ENCODE measurements at regions not wholly inside any gene's neighbourhood (a gene's known extent, or its start where the extent isn't known, plus 50 kb on each side); places are given as distances from the start of the nearest gene placed in this dataset.
"Not testable (repeated sequence)": the region's sequence is repeated elsewhere in the genome, so short reads cannot be mapped to it uniquely, and the experiment has no call there.

GRCh38 chr3:39668420-39668819 lies 141.0 kb upstream of the MYRIP start:
- TF ChIP-seq CTCF (conservative IDR thresholded peaks at IDR 0.05; ENCODE audit: control insufficient read depth, insufficient read depth, low read depth, low read length), result peak; percentile 83
- DNase-seq (ENCODE audit: low read depth), result peak; percentile 72
- no peak overlapping the region for H3K4me3 ChIP-seq (ENCODE audit: control insufficient read depth, low read depth, low read length)

- no peak for TF ChIP-seq CTCF (conservative IDR thresholded peaks at IDR 0.05; ENCODE audit: control insufficient read depth, insufficient read depth, low read depth, low read length)
- no peak overlapping the region for H3K4me3 ChIP-seq (ENCODE audit: control insufficient read depth, low read depth, low read length)
- DNase-seq (ENCODE audit: low read depth), result peak; percentile 77
Observed at GRCh38 chr3:39671116-39671515, 138.3 kb upstream of the MYRIP start.

GRCh38 chr3:39671600-39671999 lies 137.8 kb upstream of the MYRIP start:
- peak; percentile 17 for DNase-seq (ENCODE audit: low read depth)
- no peak overlapping the region for H3K4me3 ChIP-seq (ENCODE audit: control insufficient read depth, low read depth, low read length)
- TF ChIP-seq CTCF (conservative IDR thresholded peaks at IDR 0.05; ENCODE audit: control insufficient read depth, insufficient read depth, low read depth, low read length), result no peak

- DNase-seq (ENCODE audit: low read depth), result peak; percentile 26
- no peak for TF ChIP-seq CTCF (conservative IDR thresholded peaks at IDR 0.05; ENCODE audit: control insufficient read depth, insufficient read depth, low read depth, low read length)
- H3K4me3 ChIP-seq (ENCODE audit: control insufficient read depth, low read depth, low read length), result no peak overlapping the region
Observed at GRCh38 chr3:39705351-39705900, 104.0 kb upstream of the MYRIP start.

- H3K4me3 ChIP-seq (ENCODE audit: control insufficient read depth, low read depth, low read length), result no peak overlapping the region
- DNase-seq (ENCODE audit: low read depth), result peak; percentile 57
- TF ChIP-seq CTCF (conservative IDR thresholded peaks at IDR 0.05; ENCODE audit: control insufficient read depth, insufficient read depth, low read depth, low read length), result peak; percentile 75
Observed at GRCh38 chr3:39707314-39707909, 102.0 kb upstream of the MYRIP start.

GRCh38 chr3:39712413-39713048 lies 96.9 kb upstream of the MYRIP start:
- no peak overlapping the region for H3K4me3 ChIP-seq (ENCODE audit: control insufficient read depth, low read depth, low read length)
- no peak for TF ChIP-seq CTCF (conservative IDR thresholded peaks at IDR 0.05; ENCODE audit: control insufficient read depth, insufficient read depth, low read depth, low read length)
- DNase-seq (ENCODE audit: low read depth), result peak; percentile 23

- not testable (repeated sequence) for H3K4me3 ChIP-seq (ENCODE audit: control insufficient read depth, low read depth, low read length); DNase-seq (ENCODE audit: low read depth)
Observed at GRCh38 chr3:39713341-39713740, 96.1 kb upstream of the MYRIP start.
